ENCODE measurements at regions not wholly inside any gene's neighbourhood (a gene's known extent, or its start where the extent isn't known, plus 50 kb on each side); places are given as distances from the start of the nearest gene placed in this dataset.

GRCh38 chrX:25279510-25279909 is 263.7 kb upstream of the ARX start:
- H3K9me3 Mint-ChIP-seq: peaks cover 7% of the 10 kb centered on the region
- TF ChIP-seq CTCF (IDR thresholded peaks at IDR 0.05): no peak
- peaks cover 4% of the 10 kb centered on the region for H3K27me3 Mint-ChIP-seq (ENCODE audit: low read depth, poor library complexity)
- no peaks in the 10 kb centered on the region for H3K4me1 Mint-ChIP-seq
- H3K27ac Mint-ChIP-seq: no peak overlapping the region
- no peaks in the 10 kb centered on the region for H3K36me3 Mint-ChIP-seq (ENCODE audit: low read depth)
- no peak for DNase-seq
- H3K4me3 Mint-ChIP-seq: no peak overlapping the region

- H3K9me3 Mint-ChIP-seq: peaks cover 7% of the 10 kb centered on the region
- no peak overlapping the region for H3K27ac Mint-ChIP-seq
- no peak for DNase-seq
- no peak for TF ChIP-seq CTCF (IDR thresholded peaks at IDR 0.05)
- peaks cover 6% of the 10 kb centered on the region for H3K27me3 Mint-ChIP-seq (ENCODE audit: low read depth, poor library complexity)
- H3K36me3 Mint-ChIP-seq (ENCODE audit: low read depth): no peaks in the 10 kb centered on the region
- H3K4me3 Mint-ChIP-seq: no peak overlapping the region
- no peaks in the 10 kb centered on the region for H3K4me1 Mint-ChIP-seq
Measured at GRCh38 chrX:25278341-25278740, 262.6 kb upstream of the ARX start.

- no peak for TF ChIP-seq CTCF (IDR thresholded peaks at IDR 0.05)
- DNase-seq: no peak
- Mint-ChIP-seq H3K4me1 (no peaks in the 10 kb centered on the region), H3K27me3 (ENCODE audit: low read depth, poor library complexity) (peaks cover 6% of the 10 kb centered on the region), H3K27ac (no peak overlapping the region), H3K9me3 (peaks cover 3% of the 10 kb centered on the region), H3K4me3 (no peak overlapping the region), H3K36me3 (ENCODE audit: low read depth) (no peaks in the 10 kb centered on the region)
Measured at GRCh38 chrX:25277574-25277973, 261.8 kb upstream of the ARX start.

GRCh38 chrX:25275159-25275558 is 259.4 kb upstream of the ARX start:
- no peaks in the 10 kb centered on the region for H3K9me3 Mint-ChIP-seq
- H3K27ac Mint-ChIP-seq: no peak overlapping the region
- H3K36me3 Mint-ChIP-seq (ENCODE audit: low read depth): no peaks in the 10 kb centered on the region
- TF ChIP-seq CTCF (IDR thresholded peaks at IDR 0.05): no peak
- no peaks in the 10 kb centered on the region for H3K4me1 Mint-ChIP-seq
- no peak overlapping the region for H3K4me3 Mint-ChIP-seq
- peaks cover 6% of the 10 kb centered on the region for H3K27me3 Mint-ChIP-seq (ENCODE audit: low read depth, poor library complexity)
- no peak for DNase-seq

- Mint-ChIP-seq H3K9me3 (no peaks in the 10 kb centered on the region), H3K4me1 (no peaks in the 10 kb centered on the region), H3K27me3 (ENCODE audit: low read depth, poor library complexity) (no peaks in the 10 kb centered on the region), H3K27ac (no peak overlapping the region), H3K4me3 (no peak overlapping the region), H3K36me3 (ENCODE audit: low read depth) (no peaks in the 10 kb centered on the region)
- TF ChIP-seq CTCF (IDR thresholded peaks at IDR 0.05): no peak
- DNase-seq: no peak
Measured at GRCh38 chrX:25241461-25241860, 225.7 kb upstream of the ARX start.

GRCh38 chrX:25226151-25226550 is 210.4 kb upstream of the ARX start:
- Mint-ChIP-seq H3K9me3 (peaks cover 15% of the 10 kb centered on the region), H3K4me1 (no peaks in the 10 kb centered on the region), H3K36me3 (ENCODE audit: low read depth) (no peaks in the 10 kb centered on the region), H3K4me3 (no peak overlapping the region), H3K27ac (no peak overlapping the region), H3K27me3 (ENCODE audit: low read depth, poor library complexity) (peaks cover 4% of the 10 kb centered on the region)
- no peak for DNase-seq
- TF ChIP-seq CTCF (IDR thresholded peaks at IDR 0.05): no peak
